Astrocyte (in vitro differentiated cells and primary cell): ENCODE measurements at regions not wholly inside any gene's neighbourhood (a gene's known extent, or its start where the extent isn't known, plus 50 kb on each side); places are given as distances from the start of the nearest gene placed in this dataset.

Experiments
- DNase-seq: peaks from one replicate; pipeline ENCODE4 v3.0.0-alpha.2; 2010; ENCODE audit warnings: low read depth
- FAIRE-seq: peaks from 2 replicates; lab custom pipeline; 2011; peaks lifted over from hg19 to GRCh38; lab: Jason Lieb, UNC
- H2AFZ ChIP-seq: 2 replicates; pipeline ENCODE4 v1.6.0; 2012; ENCODE audit warnings: low read depth, low read length, inconsistent platforms
- H3K27ac ChIP-seq: 2 replicates; pipeline ENCODE4 v1.5.1; 2011; ENCODE audit warnings: low read depth, low read length, inconsistent platforms
- H3K27me3 ChIP-seq: 2 replicates; pipeline ENCODE4 v1.6.0; 2011; ENCODE audit warnings: low read length, inconsistent platforms; ENCODE audit not compliant: insufficient read depth
- H3K36me3 ChIP-seq: 2 replicates; pipeline ENCODE4 v1.5.1; 2011; ENCODE audit warnings: low read length, inconsistent platforms; ENCODE audit not compliant: insufficient read depth
- H3K4me1 ChIP-seq: 2 replicates; pipeline ENCODE4 v1.5.1; 2011; ENCODE audit warnings: low read length, inconsistent platforms; ENCODE audit not compliant: insufficient read depth
- H3K4me2 ChIP-seq: 2 replicates; pipeline ENCODE4 v1.6.0; 2012; ENCODE audit warnings: low read length, inconsistent platforms
- H3K4me3 ChIP-seq: 2 replicates; pipeline ENCODE4 v1.5.1; 2011; ENCODE audit warnings: low read depth, mild to moderate bottlenecking, low read length, inconsistent platforms; ENCODE audit not compliant: insufficient read depth
- H3K79me2 ChIP-seq: 2 replicates; pipeline ENCODE4 v1.6.0; 2012; ENCODE audit warnings: mild to moderate bottlenecking, low read length, inconsistent platforms; ENCODE audit not compliant: insufficient read depth
- H3K9ac ChIP-seq: 2 replicates; pipeline ENCODE4 v1.6.0; 2012; ENCODE audit warnings: mild to moderate bottlenecking, low read length, inconsistent platforms
- H3K9me3 ChIP-seq: 2 replicates; pipeline ENCODE4 v1.5.1; 2012; ENCODE audit warnings: low read depth, mild to moderate bottlenecking, low read length, inconsistent platforms; ENCODE audit not compliant: insufficient read depth
- H4K20me1 ChIP-seq: 2 replicates; pipeline ENCODE4 v1.6.0; 2012; ENCODE audit warnings: low read length, inconsistent platforms; ENCODE audit not compliant: insufficient read depth
- H3K27ac Mint-ChIP-seq: one replicate; pipeline ENCODE4 v1.8.0; 2021; ENCODE audit warnings: mild to moderate bottlenecking, mixed read lengths; ENCODE audit not compliant: unreplicated experiment
- H3K27me3 Mint-ChIP-seq: one replicate; pipeline ENCODE4 v1.8.0; 2021; ENCODE audit warnings: low read depth, mixed read lengths; ENCODE audit not compliant: unreplicated experiment
- H3K36me3 Mint-ChIP-seq: one replicate; pipeline ENCODE4 v1.8.0; 2021; ENCODE audit warnings: low read depth, mixed read lengths; ENCODE audit not compliant: unreplicated experiment
- H3K4me1 Mint-ChIP-seq: one replicate; pipeline ENCODE4 v1.8.0; 2021; ENCODE audit warnings: low read depth, mixed read lengths; ENCODE audit not compliant: unreplicated experiment
- H3K4me3 Mint-ChIP-seq: one replicate; pipeline ENCODE4 v1.8.0; 2021; ENCODE audit warnings: mild to moderate bottlenecking, moderate library complexity, mixed read lengths; ENCODE audit not compliant: unreplicated experiment
- H3K9me3 Mint-ChIP-seq: one replicate; pipeline ENCODE4 v1.8.0; 2021; ENCODE audit warnings: mild to moderate bottlenecking, mixed read lengths; ENCODE audit not compliant: unreplicated experiment
- EZH2 ChIP-seq: IDR thresholded peaks from 2 replicates; pipeline ENCODE4 v1.6.1; 2012; ENCODE audit warnings: mild to moderate bottlenecking, low read length, inconsistent platforms; ENCODE audit not compliant: insufficient read depth
- TF ChIP-seq, protein P1 (sequence below): IDR thresholded peaks from 2 replicates; pipeline ENCODE4 v1.5.1; 2011; ENCODE audit warnings: low read depth, mild to moderate bottlenecking, inconsistent platforms, low read length, moderate library complexity; ENCODE audit not compliant: insufficient read depth

DNA sequence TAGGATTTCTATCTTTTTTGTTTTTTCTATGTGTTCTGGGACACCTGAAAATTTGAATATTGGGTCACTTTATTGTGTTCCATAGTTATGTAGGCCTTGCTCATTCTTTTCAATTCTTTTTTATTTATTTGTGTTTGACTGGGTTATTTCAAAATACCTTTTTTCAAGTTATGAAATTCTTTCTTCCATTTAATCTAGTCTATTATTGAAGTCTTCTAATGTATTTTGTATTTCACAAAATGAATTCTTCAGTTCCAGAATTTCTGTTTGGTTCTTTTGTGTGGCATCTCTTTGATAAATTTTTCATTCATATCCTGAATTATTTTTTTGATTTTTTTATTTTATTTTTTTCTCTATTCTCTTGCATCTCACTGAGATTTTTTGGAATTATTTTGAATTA lies 628.8 kb downstream of the NR2F1-AS1 start:
- Histone ChIP-seq H3K27ac (no peak overlapping the region), H3K79me2 (no peaks in the 10 kb centered on the region), H3K4me1 (no peaks in the 10 kb centered on the region), H4K20me1 (no peaks in the 10 kb centered on the region), H3K36me3 (no peaks in the 10 kb centered on the region), H3K4me3 (no peak overlapping the region), H3K27me3 (no peaks in the 10 kb centered on the region), H3K9me3 (no peaks in the 10 kb centered on the region), H2AFZ (no peak overlapping the region), H3K9ac (no peak overlapping the region), H3K4me2 (no peak overlapping the region)
- DNase-seq (no peak), FAIRE-seq (no peak)
- TF ChIP-seq, protein P1, sequence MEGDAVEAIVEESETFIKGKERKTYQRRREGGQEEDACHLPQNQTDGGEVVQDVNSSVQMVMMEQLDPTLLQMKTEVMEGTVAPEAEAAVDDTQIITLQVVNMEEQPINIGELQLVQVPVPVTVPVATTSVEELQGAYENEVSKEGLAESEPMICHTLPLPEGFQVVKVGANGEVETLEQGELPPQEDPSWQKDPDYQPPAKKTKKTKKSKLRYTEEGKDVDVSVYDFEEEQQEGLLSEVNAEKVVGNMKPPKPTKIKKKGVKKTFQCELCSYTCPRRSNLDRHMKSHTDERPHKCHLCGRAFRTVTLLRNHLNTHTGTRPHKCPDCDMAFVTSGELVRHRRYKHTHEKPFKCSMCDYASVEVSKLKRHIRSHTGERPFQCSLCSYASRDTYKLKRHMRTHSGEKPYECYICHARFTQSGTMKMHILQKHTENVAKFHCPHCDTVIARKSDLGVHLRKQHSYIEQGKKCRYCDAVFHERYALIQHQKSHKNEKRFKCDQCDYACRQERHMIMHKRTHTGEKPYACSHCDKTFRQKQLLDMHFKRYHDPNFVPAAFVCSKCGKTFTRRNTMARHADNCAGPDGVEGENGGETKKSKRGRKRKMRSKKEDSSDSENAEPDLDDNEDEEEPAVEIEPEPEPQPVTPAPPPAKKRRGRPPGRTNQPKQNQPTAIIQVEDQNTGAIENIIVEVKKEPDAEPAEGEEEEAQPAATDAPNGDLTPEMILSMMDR: no peak
- no peak for TF ChIP-seq EZH2
- Mint-ChIP-seq H3K9me3 (peaks cover 11% of the 10 kb centered on the region), H3K4me3 (no peak overlapping the region), H3K27me3 (no peaks in the 10 kb centered on the region), H3K27ac (no peak overlapping the region), H3K36me3 (peaks cover 3% of the 10 kb centered on the region), H3K4me1 (no peaks in the 10 kb centered on the region)

DNA sequence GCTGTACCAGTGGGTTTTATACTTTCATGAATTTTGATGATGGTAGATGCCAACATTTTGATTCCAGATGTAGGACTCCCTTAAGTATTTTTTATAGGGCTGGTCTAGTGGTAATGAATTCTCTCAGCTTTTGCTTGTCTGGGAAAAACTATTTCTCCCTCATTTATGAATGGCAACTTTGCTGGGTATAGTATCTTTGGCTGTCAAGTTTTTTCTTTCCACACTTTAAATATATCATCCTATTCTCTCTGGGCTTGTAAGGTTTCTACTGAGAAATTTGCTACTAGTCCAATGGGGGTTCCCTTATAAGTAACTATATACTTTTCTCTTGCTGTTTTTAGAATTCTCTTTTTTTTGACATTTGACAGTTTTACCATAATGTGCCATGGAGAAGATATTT lies 629.3 kb downstream of the NR2F1-AS1 start:
- Mint-ChIP-seq H3K36me3 (peaks cover 3% of the 10 kb centered on the region), H3K4me3 (no peak overlapping the region), H3K9me3 (peaks cover 11% of the 10 kb centered on the region), H3K27ac (no peak overlapping the region), H3K4me1 (no peaks in the 10 kb centered on the region), H3K27me3 (no peaks in the 10 kb centered on the region)
- Histone ChIP-seq H3K79me2 (no peaks in the 10 kb centered on the region), H3K27ac (no peak overlapping the region), H3K9me3 (no peaks in the 10 kb centered on the region), H3K4me1 (no peaks in the 10 kb centered on the region), H2AFZ (no peak overlapping the region), H4K20me1 (no peaks in the 10 kb centered on the region), H3K36me3 (no peaks in the 10 kb centered on the region), H3K4me3 (no peak overlapping the region), H3K4me2 (no peak overlapping the region), H3K27me3 (no peaks in the 10 kb centered on the region), H3K9ac (no peak overlapping the region)
- FAIRE-seq (no peak), DNase-seq (no peak)
- TF ChIP-seq EZH2: no peak
- TF ChIP-seq, protein P1: no peak

DNA sequence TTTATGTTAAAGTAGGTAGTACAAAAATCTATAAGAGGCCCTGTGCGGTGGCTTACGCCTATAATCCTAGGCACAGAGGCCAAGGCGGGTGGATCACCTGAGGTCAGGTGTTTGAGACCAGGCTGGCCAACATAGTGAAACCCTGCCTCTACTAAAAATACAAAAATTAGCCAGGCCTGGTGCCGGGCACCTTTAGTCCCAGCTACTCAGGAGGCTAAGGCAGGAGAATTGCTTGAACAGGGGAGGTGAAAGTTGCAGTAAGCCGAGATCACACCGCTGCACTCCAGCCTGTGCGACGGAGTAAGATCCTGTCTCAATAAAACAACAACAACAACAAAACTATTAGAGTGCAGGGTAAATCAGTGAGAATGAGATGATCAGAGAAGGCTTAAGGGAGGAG lies 634.5 kb downstream of the NR2F1-AS1 start:
- Histone ChIP-seq H3K4me1 (peaks cover 7% of the 10 kb centered on the region), H3K9ac (no peak overlapping the region), H3K4me2 (no peak overlapping the region), H4K20me1 (no peaks in the 10 kb centered on the region), H3K9me3 (no peaks in the 10 kb centered on the region), H2AFZ (no peak overlapping the region), H3K79me2 (no peaks in the 10 kb centered on the region), H3K4me3 (no peak overlapping the region), H3K27me3 (no peaks in the 10 kb centered on the region), H3K36me3 (no peaks in the 10 kb centered on the region), H3K27ac (no peak overlapping the region)
- Mint-ChIP-seq H3K36me3 (no peaks in the 10 kb centered on the region), H3K27me3 (no peaks in the 10 kb centered on the region), H3K27ac (no peak overlapping the region), H3K4me3 (no peak overlapping the region), H3K4me1 (peaks cover 4% of the 10 kb centered on the region), H3K9me3 (no peaks in the 10 kb centered on the region)
- TF ChIP-seq, protein P1: no peak
- no peak for TF ChIP-seq EZH2
- FAIRE-seq (no peak), DNase-seq (no peak)
